Suprapubic skin (tissue), 4 donors: ENCODE measurements at regions not wholly inside any gene's neighbourhood (a gene's known extent, or its start where the extent isn't known, plus 50 kb on each side); places are given as distances from the start of the nearest gene placed in this dataset.

Experiments used
- EP300 ChIP-seq: sonication (generic); formaldehyde crosslinking; IDR thresholded peaks from one replicate; pipeline ENCODE4 v1.6.1; 2017; ENCODE audit warnings: antibody characterized with exemption
- POLR2A ChIP-seq, 2 donors: fragments of 450-650 bp; IDR thresholded peaks; one replicate each; pipeline ENCODE4 v1.6.1; 2017; ENCODE audit warnings: antibody characterized with exemption in 2 of 2, mild to moderate bottlenecking in 2 of 2, moderate library complexity in 2 of 2
- POLR2AphosphoS5 ChIP-seq, 3 donors: sonication (generic); formaldehyde crosslinking; IDR thresholded peaks; one replicate each; pipeline ENCODE4 v1.6.1; 2017; ENCODE audit warnings: antibody characterized with exemption in 3 of 3
- TF ChIP-seq, protein P1 (sequence below), 2 donors: fragments of 200-600 bp in 1 of 2; fragments of 450-650 bp in 1 of 2; sonication (generic) in 1 of 2; IDR thresholded peaks; one replicate each; pipeline ENCODE4 v1.5.1; 2016 to 2019; ENCODE audit warnings: antibody characterized with exemption in 2 of 2, mild to moderate bottlenecking in 1 of 2, moderate library complexity in 1 of 2

DNA sequence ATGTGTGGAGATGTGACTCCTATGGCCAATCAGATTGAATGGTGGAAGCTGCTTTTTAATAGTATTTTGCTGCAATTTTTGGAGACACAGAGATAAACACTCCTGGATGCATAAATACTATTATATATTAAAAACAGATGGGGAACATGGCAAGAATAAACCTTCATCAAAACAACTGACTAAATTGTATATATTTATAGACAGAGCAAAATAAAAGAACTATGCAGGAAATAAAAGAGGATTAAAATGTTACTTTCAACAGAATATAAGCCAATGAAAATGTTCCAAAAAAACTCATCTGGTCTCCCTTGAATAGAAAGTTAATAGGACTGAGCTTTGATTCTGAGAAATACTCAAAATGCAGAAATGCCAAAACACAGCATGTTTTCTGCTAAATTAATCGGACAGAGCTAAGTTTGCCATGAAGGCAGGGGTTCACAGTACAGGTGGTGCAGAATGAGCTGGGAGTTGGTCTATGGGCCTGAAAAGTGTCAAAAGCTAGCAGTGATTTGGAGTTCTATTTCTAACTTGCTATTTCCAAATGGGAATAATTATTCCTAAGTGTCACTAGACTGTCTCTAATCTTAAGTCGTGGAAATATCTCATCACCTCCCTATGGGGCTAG lies 227.2 kb downstream of the CNTN3 start:
- TF ChIP-seq, protein P1, sequence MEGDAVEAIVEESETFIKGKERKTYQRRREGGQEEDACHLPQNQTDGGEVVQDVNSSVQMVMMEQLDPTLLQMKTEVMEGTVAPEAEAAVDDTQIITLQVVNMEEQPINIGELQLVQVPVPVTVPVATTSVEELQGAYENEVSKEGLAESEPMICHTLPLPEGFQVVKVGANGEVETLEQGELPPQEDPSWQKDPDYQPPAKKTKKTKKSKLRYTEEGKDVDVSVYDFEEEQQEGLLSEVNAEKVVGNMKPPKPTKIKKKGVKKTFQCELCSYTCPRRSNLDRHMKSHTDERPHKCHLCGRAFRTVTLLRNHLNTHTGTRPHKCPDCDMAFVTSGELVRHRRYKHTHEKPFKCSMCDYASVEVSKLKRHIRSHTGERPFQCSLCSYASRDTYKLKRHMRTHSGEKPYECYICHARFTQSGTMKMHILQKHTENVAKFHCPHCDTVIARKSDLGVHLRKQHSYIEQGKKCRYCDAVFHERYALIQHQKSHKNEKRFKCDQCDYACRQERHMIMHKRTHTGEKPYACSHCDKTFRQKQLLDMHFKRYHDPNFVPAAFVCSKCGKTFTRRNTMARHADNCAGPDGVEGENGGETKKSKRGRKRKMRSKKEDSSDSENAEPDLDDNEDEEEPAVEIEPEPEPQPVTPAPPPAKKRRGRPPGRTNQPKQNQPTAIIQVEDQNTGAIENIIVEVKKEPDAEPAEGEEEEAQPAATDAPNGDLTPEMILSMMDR (IDR thresholded peaks at IDR 0.05), result no peak
- TF ChIP-seq POLR2A (IDR thresholded peaks at IDR 0.05) (no peak), POLR2AphosphoS5 (IDR thresholded peaks at IDR 0.05) (no peak), EP300 (no peak)
